GM18519 (cell line): ENCODE measurements at regions not wholly inside any gene's neighbourhood (a gene's known extent, or its start where the extent isn't known, plus 50 kb on each side); places are given as distances from the start of the nearest gene placed in this dataset.

Experiments used
- ATAC-seq: cut with Tn5 transposase; IDR thresholded peaks from one replicate; pipeline ENCODE4 v1.9.1; 2021; ENCODE audit warnings: mild to moderate bottlenecking, moderate library complexity; ENCODE audit not compliant: unreplicated experiment, low FRiP score

DNA sequence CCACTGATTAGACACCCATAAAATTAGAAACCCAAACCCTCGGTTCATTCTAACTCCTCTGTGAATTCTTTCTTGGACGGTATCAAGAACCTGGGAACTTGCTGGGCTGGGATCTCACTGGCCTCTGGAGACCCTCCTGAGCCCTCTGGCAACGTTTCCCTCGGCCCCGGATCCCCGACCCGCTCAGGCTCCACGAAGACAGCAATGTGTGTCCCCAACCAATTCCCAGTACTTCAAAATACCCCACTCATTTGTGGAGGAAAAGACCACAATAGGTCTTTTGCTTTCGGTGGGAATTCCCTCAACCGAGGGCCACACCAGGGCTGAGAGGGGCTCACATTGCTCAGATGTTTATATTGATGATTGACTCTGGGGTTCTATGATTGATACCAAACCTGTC, 117.9 kb upstream of the PRR20G start:
- no peak for ATAC-seq

DNA sequence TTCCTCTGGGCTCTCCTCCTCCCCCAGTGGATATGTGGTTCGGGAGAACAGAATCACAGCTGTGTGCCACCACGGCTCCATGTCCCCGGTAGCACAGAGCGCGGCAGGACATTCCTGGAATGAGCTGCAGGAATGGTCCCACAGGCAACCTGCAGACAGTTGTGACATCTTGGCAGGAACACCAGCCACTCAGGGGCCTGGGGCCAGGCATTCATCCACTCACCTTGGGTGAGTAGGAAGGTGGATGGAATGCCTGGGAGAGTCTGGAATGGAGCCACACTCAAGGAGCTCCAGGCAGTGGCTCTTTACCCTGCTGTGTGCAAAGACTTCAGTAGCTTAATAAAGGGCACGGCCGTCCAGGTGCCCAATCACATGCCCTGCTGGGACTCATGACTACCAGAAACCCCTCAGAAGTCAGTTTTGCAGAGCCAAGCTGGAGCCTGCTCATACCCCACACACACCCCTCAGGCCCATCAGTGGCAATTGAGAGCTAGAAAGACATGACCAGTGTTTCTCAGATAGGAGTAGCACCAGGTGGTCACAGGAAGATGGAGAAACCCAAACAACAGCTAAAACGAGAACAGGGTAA, 117.3 kb upstream of the PRR20G start:
- no peak for ATAC-seq

DNA sequence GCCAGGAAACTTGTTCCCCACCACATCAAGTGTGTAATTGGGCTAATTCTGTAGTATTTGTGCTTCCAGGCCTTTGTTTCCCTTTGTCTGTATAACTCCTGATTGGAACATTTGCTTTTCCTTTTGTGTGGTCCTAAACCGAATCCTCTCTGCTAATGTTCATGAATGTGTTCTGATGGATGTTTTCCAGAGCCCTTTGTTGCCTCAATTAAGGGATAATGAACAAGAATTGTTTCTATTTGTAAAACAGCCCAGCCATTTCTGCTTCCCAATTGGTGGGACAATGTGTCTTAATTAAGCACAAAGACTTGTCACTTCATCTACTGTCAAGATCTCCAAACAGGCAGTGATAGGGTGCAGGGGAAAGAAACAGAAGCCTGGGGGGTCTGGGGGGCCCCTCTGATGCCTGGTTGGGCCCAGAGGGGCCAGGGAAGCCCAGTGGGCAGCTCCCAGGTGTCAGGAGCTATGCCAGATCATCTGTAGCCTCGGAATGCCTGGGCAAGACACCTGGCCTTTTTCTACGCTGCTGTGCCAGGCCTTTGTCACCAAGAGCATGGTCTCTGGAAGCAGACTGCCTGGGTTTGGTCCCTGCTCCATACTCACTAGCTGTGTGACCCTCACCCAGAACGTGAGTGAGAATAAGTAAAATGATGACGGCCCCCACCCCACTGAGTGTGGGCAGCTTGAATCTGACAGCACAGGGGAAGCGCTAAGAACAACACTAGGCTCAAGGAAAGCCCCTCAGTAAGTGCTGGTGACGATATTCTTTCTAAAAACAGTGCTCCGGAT, 116.6 kb upstream of the PRR20G start:
- ATAC-seq: no peak

DNA sequence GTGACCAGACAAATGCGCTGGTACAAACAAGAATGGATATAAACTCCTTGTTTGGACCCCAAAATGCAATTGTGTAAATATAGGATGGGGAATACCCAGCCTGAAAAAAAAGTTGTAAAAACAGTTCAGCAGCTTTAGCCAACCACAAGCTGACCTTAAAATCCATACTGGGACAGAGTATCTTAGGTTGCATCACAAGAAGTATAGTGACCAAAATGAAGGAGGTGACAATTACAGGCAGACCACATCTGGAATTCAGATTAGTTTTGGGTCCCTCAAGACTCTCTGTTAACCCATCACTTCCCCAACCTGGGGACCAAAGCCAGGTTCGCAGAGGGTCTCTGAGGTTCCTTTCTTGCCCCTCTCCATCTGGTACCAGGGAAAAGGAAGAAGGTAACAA, 115.9 kb upstream of the PRR20G start:
- ATAC-seq: no peak

DNA sequence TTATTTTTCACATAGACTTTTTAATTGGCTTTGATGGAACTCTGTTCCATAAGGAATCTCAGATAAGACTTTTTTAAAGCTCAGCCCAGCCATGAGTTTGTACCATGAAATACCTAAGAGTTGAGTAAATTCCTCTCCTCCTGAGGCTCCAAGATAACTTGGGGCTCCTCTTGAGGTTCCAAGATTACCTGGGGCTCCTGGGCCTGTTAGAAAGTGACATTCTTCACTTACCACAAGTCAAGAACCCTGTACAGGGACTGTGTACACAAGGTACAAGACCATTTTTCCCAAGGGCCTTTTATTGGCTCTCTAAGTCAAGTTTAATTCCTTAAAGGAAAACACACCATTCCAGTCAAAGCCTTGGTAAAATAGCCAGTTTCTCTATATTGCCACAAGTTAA, 111.3 kb upstream of the PRR20G start:
- ATAC-seq: no peak

DNA sequence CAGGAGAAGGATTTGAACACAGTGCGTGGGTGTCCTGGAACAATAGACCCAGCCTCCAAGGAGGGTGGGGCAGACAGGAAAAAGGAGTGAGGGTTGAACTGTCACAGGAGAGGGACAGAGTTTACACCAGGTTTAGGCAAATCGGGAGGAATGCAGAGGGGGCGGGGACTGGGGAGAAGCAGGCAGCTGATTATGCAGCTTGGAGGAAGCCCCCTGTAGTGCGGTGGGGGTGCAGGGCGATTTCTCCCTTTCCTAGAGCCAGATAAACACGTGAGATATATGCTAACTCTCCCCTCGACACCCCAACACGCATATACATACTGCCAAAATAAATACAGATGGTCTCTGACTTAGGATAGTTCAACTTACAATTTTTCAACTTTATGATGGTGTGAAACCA, 108.6 kb upstream of the PRR20G start:
- no peak for ATAC-seq

DNA sequence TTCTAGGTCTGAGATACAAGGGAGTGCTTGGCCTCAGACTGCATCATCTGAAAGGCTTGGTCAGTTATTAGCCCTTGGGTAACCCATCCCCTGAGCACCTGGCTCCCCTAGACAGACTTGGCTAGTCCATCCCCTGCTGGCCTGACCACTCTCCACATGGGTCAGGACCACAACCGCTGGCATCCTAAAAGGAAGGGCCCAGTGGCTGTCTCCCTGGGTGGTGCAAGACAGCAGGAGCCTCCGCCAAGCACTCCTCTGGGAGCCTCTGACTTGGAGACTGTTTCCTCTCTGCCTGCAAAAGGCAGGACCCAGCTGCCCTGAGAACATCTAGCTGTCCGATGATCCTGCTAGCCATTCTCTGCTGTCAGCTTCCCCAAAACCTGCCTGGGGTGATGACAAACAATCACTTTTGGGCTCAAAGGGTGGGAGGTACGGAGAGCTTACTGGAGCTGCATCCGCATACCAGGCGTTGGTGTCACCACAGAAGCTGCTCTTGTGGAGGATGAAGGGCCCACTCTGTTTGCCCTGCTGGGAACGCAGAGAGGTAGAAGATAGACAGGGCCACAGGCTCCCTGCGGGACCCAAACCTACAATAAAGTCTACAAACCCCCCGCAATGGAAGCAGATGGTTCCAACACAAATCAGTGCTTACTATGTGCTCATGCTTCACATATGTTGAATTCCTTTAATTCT, 108.0 kb upstream of the PRR20G start:
- no peak for ATAC-seq

DNA sequence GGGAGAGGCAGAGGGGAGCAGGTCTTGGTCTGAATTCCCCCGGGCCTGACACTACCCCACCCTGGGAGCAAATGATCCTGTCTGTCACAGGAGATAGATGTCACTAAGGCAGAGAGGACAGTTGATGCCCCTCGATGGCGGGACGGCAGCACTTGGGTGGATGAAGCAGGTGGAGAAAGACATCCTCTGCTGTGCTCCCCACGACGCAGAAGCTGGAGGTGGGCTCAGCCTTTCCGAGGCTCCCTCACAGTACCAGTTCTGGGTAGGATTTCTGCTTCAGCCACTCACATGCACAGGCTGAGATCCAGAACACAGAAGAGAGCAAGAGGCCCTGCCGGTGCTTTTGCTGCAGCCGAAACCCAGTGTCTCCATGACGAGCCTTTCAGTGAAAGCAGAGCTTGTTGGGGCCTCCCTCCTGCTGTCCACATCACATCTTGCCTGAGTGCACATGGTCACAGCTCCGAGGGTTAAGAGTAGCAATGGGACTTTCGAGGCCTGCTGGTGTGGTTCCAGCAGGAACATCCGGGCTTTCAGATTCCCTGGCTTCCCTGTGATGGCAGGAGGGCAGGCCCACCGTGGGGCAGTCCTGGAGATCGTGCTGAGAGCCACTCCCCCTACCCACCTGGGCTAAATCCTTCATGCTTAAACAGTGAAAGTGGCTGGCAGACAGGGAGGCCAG, 107.3 kb upstream of the PRR20G start:
- ATAC-seq: no peak

DNA sequence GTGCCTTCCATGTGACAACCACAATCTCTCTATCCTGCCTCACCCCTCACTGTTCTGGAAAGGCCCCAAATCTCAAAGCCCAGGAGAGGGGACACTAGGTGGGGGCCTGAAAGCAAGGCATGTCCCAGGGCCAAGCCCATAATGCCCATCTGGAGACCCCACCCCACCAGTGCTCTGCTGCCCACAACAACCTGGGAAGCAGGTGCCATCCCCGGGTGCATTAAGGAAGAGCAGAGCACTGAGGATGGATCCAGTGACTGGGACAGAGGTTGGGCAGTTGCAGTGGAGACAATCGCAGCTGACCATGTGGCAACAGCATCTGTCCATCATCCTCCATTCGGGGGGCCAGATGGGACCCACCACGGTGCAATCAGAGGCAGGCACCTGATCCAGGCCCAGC, 106.2 kb upstream of the PRR20G start:
- ATAC-seq: no peak

DNA sequence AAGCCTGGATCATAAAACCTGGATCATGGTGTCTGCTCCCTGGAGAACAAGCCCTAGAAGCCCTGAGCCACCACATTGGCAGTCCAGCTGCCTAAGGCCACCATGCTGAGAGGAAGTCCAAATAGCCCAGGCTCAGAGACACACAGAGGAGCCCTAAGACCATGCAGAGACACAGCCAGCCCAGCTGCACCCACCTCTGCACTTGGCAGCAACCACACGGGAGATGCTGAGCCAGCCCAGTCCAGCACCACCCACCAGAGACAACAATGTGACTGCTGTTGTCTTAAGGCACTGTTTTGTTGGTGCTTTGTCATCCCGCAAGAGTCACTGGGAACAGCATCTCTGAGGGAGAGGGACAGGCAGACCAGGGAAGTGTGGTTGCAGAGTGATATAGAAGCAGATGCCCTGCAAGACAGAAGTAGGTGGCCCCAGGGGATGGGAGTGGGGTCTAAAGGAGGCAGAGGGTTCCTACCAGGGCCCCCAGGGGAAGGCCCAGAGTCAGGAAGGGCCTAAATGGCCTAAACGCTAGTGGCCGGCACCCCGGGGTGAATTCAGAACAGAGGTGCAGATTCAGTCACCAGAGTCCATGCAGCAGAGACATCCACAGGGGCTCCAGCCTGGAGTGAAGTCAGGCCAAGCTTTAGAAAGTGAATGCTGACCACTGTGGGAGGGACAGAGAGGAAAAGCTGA, 105.4 kb upstream of the PRR20G start:
- no peak for ATAC-seq

DNA sequence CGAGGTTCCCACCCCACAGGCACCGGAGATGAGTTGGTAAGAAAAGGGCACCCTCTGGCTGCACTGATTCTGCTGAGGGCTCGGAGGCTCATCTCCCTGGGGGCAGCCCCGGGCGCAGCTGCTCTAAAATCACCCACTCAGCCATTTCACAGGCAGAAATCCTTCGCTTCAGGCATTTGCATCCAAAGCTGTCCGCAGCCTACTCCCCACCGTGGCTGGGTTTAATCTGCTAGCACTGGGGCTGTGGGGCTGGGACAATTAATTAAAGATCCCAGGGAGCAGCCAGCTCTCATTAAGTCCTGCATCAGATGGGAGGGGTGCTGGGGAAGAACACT, 104.3 kb upstream of the PRR20G start:
- no peak for ATAC-seq

DNA sequence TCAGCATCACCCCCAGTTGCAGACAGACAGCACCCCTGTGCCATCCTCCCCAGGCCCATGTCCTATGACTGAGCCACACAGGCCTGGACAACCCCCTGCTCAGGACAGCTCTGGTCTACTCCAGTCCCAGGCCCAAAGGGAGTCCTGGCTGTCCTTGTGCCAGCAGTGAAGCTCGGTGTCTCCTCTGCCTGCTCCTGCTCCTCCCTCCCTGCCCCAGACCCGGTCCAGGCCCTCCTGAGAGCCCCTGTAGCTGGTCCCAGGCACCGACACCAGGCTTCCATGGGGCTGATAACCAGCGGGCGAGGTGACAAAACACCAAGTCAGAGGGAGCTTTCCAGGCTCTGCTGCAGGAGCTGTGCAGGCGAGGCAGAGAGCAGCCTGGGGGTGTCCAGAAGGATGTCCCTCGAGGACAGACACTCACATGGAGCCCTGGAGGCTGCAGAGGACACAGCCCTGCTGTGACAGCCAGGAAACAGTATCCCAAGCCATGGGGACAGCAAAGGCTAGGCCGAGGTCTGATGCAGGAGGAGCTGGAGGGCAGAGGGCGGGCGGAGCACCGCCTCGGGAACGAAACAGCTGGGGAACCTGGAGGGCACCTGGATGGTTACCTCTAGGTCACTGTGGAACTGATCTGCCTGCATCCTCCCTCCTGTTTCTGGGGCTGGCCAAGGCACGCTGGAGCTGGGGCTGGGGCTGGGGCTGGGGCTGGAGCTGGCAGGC, 103.8 kb upstream of the PRR20G start:
- no peak for ATAC-seq

DNA sequence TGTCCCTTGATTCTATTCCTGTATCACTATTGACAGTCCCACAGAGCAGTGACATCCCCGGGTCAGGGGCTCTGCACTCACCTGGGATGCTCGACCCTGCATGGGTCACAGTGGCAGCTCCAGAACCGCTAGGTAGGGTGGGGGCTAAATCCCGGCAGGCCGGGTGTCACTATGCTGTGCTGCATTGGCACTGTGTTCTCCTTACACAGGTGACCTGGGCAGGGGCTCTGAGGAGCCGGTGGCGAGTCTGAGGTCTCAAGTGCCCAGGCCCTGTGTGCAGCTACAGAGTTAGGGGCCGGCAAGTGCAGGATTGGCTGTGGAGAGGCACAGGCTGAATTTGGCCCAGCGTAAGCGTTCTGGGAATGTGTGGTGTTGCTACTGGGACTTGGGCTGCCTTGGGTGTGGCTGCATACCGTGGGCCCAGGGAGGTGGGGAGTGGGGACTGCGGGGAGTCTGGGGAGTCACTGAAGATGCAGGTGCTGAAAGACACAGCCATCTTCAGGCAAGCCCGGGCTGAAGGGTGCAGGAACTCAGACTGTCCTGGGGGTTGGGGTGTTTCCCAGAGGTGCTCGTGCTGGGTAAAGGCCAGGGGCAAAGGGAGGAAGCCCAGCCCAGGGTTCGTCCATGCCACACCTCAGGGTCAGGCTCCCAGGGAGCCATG, 102.6 kb upstream of the PRR20G start:
- no peak for ATAC-seq

DNA sequence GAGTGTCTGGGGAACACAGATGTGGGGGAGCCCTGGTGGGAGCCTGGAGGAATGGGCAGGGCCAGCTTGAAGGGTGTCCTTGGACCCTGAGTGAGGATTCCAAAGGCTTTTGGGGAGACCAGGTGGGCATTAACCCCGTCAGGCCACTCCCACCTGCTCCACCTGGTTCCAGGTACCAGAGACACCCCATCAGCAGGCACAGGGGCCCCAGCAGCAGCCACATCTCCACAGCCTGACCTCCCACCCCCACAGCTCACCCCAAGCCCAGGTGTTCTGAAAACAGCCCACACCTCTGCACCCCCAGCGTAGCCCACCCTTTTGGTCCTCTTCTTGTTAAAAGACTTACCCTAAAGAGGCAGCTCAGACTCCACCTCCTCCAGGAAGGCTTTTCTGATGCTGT, 102.1 kb upstream of the PRR20G start:
- no peak for ATAC-seq

DNA sequence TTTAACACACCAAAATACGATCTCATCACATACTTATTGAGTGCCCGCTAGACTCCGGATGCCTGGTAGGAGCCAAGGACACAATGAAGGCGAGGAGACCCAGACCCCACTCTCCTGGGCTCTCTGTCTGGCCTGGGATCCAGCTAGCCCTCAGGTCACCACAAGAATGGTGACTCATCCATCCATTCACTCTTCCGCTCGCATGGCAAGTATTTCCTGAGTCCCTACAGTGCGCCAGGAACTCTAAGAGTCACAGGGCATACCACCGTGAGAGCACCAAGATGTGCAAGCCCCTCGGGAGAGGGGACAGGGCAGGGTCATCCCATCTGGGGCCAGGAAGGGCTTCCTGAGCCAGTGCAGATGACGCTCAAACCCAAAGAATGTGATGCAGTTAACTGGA, 101.6 kb upstream of the PRR20G start:
- ATAC-seq: no peak

DNA sequence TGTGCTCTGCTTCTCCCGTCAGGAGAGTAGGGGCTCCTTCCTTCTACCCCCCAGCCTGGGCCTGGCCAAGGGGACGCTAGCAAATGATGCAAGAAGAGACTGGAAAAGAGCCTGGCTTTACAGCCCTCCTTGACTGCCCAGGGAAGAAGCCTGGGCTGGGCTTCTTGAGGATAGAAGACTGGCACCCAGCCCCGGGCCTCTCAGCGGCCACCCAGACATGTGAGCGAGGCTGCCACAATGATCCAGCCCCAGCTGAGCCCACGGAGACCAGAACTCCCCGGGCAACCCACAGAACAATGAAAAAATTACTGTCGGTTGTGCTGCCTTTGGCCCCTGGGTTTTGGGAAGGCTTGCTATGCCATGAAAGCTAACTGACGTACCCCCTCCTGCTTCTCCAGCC, 100.6 kb upstream of the PRR20G start:
- ATAC-seq: no peak

DNA sequence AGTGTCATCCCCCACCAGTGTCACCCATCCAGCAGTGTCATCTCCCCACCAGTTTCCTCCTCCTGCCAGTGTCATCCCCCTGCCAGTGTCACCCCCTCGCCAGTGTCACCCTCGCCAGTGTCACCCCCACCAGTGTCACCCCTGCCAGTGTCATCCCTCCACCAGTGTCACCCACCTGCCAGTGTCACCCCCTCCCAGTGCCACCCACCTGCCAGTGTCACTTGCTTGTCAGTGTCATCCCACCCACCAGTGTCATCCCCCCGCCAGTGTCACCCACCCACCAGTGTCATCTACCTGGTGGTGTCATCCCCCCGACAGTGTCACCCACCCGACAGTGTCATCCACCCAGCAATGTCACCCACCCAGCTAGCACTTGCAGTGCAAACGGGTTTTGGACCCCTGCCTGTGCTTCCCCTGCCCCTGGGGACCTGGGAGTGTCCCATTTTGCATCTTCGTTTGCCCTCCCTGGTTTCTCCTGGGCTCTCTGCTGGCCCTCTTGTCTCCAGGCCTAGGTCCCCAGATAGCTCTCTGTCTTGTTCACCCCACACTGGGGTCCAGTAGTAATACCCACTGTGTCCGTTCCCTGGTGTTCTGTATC, 99.8 kb upstream of the PRR20G start:
- no peak for ATAC-seq

DNA sequence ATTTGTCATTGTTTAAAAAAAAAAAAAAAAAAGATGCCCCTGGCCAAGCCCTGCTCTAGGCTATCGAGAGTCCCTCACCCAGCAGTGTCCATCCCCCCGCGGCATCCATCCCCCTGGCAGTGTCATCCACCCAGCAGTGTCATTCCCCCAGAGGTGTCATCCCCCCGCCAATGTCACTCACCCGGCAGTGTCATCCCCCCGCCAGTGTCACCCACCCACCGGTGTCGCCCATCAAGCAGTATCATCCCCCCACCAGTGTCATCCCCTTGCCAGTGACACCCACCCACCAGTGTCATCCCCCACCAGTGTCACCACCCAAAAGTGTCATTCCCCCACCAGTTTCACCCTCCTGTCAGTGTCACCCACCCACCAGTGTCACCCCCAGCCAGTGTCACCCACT, 99.3 kb upstream of the PRR20G start:
- no peak for ATAC-seq

DNA sequence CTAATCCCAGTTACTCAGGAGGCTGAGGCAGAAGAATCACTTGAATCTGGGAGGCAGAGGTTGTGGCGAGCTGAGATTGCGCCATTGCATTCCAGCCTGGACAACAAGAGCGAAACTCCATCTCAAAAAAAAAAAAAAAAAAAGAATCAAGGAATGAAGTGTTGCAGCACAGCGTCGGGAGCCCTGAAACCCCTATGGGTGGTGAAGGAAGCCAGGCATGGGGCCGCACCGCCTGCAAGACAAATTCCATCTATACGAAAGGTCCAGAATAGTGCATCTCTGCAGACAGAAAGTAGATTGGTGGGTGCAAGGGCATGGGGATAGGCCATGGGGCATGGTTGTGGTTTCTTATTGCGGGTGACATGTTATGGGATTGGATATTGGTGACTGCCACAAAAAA, 98.6 kb upstream of the PRR20G start:
- no peak for ATAC-seq

DNA sequence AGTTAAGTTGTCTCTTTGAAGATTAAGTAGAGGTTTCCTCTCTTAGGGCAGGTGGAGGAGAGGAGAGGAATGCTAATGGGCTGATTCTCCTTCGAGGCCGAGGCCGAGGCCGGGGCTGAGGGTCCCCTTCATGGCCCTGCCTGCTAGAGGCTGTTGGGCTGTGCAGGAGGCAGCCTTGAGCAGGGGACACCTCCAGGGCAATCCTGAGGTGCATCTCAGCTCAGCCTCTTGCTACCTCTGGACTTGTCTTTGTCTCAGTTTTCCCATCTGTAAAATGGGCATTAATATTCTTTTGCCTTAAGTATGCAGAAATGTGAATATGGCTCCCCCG, 97.7 kb upstream of the PRR20G start:
- no peak for ATAC-seq
